HG03108 (cell line): ENCODE measurements at regions not wholly inside any gene's neighbourhood (a gene's known extent, or its start where the extent isn't known, plus 50 kb on each side); places are given as distances from the start of the nearest gene placed in this dataset.

Experiments used
- ATAC-seq: cut with Tn5 transposase; IDR thresholded peaks from one replicate; pipeline ENCODE4 v1.9.1; 2021; ENCODE audit warnings: moderate library complexity; ENCODE audit not compliant: unreplicated experiment

DNA sequence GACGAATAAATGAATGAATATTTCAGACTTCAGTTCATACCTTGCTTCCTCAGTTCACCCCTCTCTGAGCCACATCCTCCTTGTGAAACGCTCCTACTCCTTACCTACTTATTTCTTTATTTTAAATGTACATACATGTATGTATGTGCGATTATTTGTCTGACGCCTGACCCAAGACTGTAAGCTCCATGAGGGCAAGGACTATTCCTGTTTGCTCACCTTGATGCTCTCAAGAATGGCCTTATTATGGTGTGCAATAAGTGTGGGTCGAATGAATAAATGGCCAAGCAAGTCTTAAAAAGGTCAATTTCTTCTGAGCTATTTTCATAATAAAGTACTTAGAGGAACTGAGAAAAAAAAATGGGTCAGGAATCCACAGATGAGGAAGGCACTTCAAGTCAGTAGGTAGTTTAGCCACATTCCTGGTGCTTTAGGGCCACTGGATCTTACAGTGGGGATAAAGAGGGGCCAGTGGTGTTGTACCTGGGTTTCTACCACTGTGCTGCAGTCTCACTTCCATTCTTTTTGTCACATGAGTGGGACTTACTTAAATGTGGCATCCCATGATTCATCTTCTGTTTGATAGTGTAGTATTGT lies 74.7 kb downstream of the SDC1 start:
- ATAC-seq: no peak

DNA sequence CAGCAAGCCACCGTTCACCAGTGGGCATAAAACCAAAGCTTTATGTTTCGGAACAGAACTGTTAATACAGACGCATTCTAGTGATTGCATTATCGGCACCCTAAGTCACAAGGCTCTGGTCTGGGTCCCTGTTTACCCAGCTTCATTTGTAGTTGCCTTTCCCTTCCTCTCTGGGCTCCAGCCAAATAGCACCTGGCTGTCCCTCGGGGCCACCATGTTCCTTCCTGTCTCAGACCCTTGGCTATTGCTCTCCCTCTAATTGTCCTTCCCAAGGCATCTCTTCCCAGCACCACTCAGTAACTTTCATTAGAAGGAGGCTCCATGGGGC lies 75.3 kb downstream of the SDC1 start:
- no peak for ATAC-seq

DNA sequence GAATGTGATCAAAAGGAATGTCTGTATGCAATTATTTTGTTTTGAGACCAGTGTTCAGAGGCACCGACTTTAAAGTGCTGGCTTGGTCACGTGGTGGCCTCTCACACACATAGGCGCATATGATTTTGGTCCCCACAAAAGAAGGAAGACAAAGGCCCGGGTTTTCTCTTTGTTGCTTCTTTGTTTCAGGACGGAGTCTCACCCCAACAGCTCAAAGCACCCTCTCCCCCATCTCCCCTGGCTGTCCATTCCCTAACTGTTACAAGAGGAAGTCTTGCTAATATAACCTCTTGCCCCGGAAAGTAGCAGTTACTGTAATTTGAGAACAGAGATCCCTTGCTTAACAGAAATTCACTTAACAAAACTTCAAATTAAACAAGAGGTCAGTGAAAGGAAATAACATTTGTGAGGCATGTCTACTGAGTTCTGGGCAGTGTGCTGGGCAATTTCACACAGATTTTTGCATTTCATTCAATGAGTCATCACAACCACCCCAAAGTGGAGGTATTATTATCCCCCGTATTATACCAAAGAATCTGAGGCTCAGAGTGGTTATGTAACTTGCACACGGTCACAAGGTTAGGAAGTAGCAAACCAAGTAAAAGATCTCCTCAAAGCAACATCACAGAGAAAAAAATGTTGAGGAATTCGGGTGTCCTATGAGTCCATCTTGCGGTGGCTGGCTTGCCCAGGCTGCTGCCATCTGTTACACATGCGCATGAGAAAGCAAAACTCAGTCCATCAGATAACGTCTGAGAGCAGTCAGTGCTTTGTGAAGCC lies 75.8 kb downstream of the SDC1 start:
- ATAC-seq: no peak

DNA sequence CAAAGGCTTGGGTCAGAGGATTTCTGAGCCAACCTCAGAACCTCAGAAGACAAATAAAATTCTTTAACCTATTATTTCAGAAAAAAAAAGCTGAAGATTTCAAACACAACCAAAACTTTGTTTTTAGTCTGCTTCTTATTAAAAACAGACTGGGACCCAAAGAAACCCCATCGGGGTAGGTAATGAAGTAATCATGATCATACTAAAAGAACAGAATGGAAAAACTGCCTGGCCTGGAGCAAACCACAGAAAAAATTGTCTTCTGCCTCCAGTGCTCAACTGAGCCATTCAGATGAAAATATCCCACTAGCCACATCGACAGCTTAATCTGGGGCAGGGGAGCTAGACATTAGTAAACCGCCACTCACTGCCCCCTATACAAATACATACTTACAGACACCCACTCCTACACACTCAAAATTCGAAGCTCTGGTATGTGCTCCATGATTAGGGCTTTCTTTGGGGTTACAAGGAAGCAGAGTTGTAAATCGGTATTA lies 76.5 kb downstream of the SDC1 start:
- no peak for ATAC-seq

DNA sequence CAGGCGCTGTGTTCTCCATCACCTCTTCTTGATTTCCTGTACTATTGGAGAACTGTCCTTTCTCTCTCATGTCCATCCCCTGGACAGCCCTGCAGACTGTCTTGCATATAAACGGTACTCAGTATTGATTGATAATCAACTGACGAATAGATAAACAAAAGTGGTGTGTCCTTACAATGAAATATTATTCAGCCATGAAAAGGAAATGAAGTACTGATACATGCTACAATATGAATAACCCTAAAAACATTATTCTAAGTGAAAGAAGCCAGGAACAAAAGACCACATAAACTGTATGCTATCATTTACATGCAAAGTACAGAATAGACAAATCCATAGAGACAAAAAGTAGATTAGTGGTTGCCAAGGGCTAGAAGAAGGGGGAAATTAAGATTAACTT lies 77.6 kb downstream of the SDC1 start:
- ATAC-seq: no peak

DNA sequence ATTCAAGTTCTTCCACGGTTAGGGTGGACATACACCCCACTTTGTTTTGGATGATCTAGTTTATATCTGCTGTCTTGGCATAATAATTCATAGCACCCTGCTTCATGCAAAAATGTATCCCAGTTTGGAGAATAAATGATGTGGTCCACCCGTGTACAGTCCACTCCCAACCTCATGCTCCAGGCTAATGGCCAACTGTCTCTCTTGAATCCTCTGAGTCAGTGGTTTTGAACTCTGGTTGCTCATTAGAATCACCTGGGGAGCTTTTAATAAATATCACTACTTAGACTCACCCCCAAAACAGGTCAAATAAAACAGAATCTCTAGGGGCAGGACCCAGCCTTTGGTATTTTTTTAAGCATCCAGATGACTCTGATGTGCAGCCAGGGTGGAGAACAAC lies 78.5 kb downstream of the SDC1 start:
- ATAC-seq: no peak

DNA sequence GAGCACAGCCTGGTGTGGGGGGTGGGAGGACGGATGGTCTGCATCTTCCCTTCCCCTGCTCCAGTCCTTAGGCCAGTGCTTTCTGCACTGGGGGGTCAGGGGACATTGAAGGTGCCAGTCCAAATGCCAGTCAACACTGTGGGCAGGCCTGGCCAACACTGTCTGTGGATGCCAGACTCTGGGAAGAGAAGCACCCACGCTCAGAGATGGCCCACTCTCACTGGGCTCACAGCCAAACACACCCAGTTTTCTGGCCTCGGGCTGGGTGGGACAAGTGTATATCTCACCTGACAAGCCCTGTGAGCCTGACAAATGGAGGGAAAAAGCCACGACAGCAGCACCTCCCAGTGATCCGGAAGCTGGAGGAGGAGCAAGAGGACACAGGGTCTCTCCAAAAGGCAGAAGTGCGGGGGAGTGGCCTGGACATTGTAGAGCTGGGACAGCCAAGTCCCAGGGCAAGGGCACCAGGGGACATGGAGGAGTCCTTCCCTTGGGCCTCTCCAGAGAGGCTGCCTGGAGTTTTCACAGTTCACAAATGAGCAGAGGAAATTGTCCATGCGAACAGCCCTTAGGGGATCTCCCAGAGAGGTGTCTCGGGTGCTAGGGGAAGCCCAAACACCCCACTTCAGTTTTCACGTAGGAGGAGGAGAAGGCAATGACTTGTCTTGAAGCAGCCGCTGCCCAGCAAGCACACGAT lies 79.3 kb downstream of the SDC1 start:
- peak; percentile 67 for ATAC-seq

DNA sequence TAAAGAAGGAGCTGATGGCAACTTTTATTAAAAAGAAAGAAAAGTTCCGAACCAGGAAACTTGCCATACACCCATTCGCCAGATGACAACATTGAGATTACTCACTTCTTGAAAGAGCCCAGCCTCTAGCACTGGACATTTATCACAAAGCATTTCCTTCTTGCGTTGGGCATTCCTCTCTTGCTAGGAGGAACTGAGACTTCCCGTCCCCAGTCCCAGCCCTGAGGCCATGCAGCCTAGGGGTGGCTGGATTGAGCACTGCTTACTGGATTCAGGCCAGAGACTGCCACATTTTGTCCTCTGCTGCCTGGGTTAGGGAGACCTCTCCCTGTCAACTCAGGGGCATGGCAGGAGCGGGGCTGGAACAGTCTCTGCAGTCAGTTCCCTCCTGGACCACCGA lies 80.1 kb downstream of the SDC1 start:
- no peak for ATAC-seq

DNA sequence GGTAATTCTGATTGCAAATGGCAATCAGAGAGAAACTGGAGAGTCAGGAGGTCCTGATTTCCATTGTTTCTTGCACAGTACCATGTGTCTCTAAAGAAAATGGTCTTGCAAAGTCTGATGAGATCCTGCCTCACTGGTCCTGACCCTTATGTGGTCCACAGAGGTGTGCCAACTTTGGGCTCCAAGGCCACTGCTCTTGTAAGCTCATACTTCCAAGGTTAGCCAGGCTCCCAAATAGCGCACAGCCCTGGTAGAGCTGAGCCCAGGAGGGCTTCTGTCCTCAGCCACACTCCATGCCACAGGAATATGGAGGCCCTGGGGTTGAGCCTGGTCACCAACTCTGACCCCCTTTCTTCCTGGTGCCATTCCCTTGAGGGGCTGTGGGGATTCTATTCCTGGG lies 80.7 kb downstream of the SDC1 start:
- ATAC-seq: no peak

DNA sequence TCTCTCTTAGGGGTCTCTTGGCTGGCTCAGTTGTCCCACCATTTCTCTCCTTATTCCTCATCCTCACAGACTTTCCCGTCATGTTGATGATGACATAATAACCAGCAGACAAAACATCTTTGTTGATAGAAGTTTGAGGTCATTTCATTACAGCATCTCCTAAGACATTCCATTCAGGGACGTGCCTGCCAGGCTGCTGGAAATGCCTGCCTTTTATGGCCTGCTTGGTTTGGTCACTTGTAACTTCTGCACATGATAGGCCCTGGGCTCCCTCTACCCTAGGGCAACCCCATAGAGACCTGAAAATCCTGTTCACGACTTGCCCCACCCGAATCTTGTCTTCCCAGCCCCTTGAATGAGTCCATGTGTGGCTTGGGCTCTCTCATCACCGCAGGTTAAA lies 81.7 kb downstream of the SDC1 start:
- ATAC-seq: no peak

DNA sequence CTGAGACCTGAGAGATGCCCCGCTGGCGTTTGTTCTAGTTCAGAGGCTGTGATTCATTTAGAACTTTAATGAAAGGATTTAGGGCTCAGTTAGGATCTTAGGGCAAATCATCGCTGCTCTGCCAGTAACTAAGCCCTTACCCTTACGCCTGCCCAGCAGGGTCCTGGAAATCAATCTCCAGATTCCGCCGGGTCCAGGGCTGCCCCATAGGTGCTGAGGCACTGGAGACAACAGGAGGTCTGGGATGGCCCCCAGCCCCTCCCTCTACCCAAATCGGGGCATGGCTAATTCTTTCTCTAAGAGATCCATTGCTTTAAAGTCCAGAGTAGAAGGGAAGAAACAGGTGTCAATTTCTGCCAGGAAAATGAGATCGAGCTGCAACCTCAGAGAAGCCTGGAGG lies 83.1 kb downstream of the SDC1 start:
- ATAC-seq: no peak

DNA sequence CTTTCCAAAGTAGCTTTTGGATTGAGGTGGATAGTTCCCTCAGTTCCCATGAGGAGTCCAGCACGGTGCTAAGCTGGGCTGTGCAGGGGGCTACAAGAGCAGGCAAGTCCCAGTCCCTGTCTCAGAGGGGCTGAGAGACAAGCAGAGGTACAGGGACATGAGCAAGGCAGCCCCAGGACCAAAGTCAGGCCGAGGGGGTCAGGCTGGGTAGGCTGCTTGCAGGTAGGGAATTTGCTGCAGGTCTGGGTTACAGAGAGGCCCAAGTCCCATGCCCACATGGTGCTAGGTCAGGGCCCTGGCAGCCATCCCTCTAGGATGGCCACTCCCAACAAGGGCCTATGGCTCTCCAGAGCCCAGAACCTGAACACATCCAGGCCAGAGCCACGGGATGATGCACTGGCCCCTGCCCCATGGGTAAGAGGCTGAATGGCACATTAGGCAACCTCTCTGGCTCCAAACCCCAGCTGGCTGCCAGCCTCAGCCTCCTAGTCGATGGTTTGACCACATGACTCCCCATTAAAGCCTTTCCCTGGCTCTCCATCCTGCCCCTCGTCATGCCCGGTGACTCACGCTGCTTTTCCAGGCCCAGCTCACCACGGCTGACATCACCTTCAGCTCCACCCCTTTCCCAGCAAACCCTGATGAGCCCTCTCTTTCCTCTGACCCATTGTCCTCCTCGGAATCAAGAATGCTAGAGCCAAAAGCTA lies 83.7 kb downstream of the SDC1 start:
- no peak for ATAC-seq

DNA sequence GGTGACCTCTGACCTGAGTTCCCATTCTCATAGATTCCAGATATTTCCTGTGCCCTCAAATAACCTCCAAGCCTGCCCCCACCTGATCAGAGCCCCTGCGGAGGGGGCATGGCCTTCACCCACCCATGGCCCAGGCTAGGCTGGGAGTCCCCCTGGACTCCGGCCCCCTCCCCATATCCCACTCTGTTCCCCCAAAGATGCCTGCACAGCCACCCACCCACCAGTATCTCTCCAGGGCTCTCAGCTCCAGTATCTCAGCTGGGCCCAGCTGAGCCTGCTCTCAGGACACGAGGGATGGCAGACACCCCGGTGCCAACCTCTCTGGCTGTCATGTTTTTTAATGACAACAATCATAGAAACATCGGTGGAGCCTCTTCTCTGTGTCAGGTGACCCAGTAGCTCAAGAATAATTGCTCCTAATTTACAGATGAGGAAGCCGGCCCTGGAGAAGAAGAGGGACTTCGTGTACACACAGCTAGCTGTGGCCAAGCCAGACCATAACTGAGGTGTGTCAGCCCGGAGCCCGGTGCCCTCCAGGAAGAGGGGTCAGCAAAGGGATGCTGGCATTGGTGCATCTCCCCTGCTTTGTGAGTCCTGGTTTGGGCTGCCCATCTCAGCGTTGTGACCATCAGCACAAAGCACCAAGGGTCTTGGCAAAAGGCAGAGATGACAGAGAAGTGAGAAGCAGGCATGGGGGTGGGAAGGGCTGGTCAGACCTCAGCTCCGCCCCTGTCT lies 84.4 kb downstream of the SDC1 start:
- ATAC-seq: no peak

DNA sequence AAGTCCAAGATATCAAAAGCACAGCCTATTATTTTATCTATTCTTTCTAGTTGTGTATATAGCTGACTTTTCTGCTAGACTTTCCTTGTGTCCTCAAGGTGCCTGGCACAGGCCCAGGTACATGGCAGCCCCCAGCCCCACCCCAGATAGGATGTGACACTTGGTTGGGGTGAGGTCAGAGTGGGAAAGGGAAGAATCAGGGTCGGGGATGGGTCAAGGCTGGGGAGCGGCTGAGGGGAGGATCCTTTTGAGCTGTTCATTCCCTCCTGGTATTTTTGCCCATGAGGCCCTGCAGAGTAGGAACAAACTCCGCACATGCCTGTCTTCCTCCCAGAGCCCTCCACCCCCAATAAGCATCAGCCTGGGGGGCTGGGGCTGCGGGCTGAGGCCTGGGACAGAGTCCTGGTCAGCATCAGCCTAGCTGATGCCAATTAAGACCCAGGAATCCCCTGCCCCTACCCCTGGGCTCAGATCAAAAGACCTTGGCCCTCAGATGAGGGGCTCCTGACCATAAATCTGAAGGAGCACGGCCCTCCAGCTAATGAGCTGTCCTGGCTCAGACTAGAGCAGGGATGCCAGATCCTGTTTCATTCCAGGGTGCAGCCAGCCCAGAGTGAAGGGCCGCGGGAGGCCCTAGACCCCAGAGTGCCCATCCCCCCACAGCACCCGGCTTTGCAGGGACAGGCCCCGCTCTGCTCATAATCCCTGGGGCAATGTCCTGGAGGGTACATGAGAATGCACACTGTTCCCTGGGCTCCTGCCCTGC lies 85.3 kb downstream of the SDC1 start:
- no peak for ATAC-seq

DNA sequence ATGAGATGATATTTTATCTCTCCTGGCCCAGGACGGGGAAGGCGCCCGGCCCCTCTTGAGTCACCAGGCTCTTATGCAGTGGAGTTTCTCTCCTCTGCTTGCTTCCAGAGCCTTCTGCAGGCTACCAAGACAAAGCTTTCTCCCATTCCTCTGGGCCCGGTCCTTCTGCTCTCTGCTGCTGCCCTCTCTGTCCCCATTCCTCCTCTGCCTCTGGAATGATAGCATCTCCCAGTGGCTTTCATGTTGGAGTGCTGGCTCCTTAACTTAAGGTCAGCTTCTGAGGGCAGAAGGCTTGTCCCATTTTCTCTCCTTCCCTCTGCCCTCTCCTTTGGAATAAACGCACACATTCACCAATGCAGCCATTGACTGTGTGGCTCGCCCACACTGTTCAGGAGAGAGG lies 86.2 kb downstream of the SDC1 start:
- ATAC-seq: no peak

DNA sequence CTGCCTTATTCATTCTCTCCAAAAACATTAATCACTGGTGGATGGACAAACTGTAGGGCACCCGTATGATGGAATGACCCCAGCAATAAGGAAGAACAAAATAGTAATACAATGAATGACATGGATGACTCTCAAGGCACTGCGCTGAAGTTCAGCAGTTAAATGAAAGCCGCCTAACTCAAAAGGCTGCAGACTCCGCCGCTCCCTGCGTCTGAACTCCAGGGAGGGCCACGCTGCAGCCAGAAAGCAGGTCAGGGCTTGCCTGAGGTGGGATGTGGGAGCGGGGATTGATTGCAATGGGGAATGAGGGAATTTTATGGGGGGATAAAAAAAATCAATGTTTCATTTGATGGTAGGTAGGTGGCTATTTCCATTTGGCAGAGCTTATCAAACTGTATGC lies 86.5 kb upstream of the LAPTM4A start:
- ATAC-seq: no peak

DNA sequence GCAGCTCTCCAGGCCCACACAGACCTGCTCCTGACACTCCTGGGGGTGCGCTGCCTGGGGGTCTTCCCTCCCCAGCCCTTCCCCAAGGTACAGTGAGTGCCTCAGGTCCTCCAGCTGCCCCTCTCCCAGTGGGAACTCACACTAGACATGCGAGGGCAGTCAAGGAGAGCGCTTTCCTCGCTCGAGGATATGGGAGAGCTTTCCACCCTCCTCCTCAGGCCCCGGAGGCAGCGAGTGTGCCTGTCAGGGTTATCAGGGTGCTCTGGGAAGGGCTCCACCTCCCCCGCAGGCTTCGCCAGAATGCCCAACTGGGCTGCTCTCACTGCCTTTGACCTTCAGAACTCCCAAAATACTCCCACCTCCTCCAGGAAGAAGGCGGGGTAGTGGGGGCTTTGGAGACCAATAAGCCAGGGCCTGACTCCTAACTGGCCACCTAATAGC lies 85.7 kb upstream of the LAPTM4A start:
- no peak for ATAC-seq

DNA sequence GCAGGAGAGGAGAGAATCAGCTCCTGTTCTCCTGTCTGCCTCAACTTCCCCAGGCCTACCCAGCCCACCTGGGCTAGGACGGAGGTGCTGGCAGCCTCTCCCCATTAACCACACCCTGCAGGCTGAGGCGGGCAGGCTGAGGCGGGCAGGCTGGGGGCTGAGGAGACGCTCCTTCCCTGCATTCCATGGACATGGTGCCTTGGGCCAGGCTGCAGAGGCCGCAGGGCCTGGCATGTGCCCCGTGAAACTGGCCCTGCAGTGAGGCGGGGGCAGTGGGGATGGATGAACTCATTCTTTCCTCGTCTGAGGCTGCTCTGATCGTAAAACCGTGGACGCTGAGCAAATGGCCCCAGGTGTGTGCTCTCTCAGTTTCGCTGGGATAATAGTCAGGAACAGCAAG lies 84.7 kb upstream of the LAPTM4A start:
- ATAC-seq: no peak

DNA sequence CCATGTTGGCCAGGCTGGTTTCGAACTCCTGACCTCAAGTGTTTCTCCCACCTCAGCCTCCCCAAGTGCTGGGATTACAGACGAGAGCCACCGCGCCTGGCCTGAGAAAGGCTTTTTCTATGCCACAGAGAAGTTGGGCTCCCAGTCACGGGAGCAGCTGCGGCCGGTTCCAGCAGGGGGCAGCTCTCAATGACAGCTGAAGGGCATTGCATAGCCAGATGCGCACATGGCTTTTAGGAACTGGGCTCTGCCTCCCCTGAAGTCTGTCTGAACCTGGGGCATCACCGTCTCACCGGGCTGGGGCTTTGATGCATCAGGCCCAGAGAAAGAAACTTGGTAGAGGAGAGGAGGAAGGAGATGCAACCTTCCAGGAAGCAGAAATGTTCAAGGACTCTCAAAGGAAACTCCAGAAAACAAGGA lies 84.2 kb upstream of the LAPTM4A start:
- peak; percentile 76 for ATAC-seq

DNA sequence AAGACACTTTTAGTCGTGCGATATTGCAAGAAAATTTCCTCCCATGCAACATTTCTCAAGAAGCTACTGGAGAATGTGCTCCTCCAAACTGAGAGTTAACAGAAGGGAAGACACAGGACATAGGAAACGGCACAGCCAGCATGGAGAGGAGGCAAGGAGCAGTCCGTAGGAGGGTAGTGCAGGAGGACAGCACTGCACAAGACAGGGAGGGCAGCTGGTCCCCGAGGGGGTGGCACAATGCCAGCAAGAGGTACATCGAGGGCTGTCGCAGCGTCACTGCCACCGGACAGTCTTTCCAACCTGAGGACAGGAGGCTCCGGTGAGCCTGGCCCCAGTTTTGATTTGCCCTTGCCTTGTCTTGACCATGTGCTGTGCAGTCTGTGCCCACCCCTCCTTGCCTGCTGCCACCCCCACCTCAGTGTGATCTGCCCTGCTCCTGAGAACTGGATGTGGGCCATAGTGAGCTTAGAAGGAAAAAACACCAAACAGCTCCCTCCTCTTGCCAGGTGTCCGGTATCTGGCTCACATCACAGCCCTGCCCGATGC lies 81.6 kb upstream of the LAPTM4A start:
- ATAC-seq: no peak
